Panc1 (cell line): ENCODE measurements at regions not wholly inside any gene's neighbourhood (a gene's known extent, or its start where the extent isn't known, plus 50 kb on each side); places are given as distances from the start of the nearest gene placed in this dataset.
"Not testable (repeated sequence)": the region's sequence is repeated elsewhere in the genome, so short reads cannot be mapped to it uniquely, and the experiment has no call there.

Experiments used
- ATAC-seq: fragments of 200-7000 bp; cut with Tn5 transposase; 2 replicates; pipeline ENCODE4 v1.9.1; 2020; ENCODE audit warnings: mild to moderate bottlenecking, moderate library complexity
- BruUV-seq: library from RNA; stranded (reverse); fragments of 400-500 nt; replicated peaks from 2 replicates; lab custom pipeline; 2021; lab: Mats Ljungman, UMichigan
- CTCF ChIA-PET: fragments of 300-600 bp; sonication (Branson Sonifier 250); formaldehyde crosslinking; loops from one replicate; lab custom pipeline; 2022; ENCODE audit warnings: antibody characterized with exemption; lab: Charles Lee
- POLR2A ChIA-PET: fragments of 300-600 bp; sonication (Branson Sonifier 250); formaldehyde crosslinking; loops from one replicate; lab custom pipeline; 2022; ENCODE audit warnings: antibody characterized with exemption; lab: Charles Lee
- DNase-seq: peaks from one replicate; pipeline ENCODE4 v3.0.0-alpha.2; 2010; ENCODE audit warnings: low read depth, low spot score
- H3K27ac ChIP-seq: 2 replicates; pipeline ENCODE4 v1.5.1; 2011; ENCODE audit warnings: mild to moderate bottlenecking, low read length, inconsistent platforms
- H3K27me3 ChIP-seq: fragments of 200-500 bp; sonication (Bioruptor generic); 2 replicates; pipeline ENCODE4 v1.6.0; 2014; ENCODE audit warnings: low read length, inconsistent platforms; ENCODE audit not compliant: control insufficient read depth, insufficient read depth
- H3K36me3 ChIP-seq: fragments of 200-500 bp; sonication (Bioruptor generic); 2 replicates; pipeline ENCODE4 v1.5.1; 2014; ENCODE audit warnings: inconsistent platforms, mild to moderate bottlenecking, low read length, moderate library complexity; ENCODE audit not compliant: control insufficient read depth, insufficient read depth
- H3K4me1 ChIP-seq: 2 replicates; pipeline ENCODE4 v1.5.1; 2011; ENCODE audit warnings: inconsistent platforms, mild to moderate bottlenecking, low read length, moderate library complexity; ENCODE audit not compliant: control insufficient read depth, insufficient read depth
- H3K4me3 ChIP-seq, 2 experiments: 2 replicates each; pipeline ENCODE4 v1.5.1; 2011 to 2012; ENCODE audit warnings: low read depth in 2 of 2, low read length in 2 of 2, mild to moderate bottlenecking in 2 of 2, inconsistent platforms in 1 of 2, moderate library complexity in 1 of 2
- H3K9me3 ChIP-seq: fragments of 200-500 bp; sonication (Bioruptor generic); 2 replicates; pipeline ENCODE4 v1.5.1; 2014; ENCODE audit warnings: low read depth, mild to moderate bottlenecking, inconsistent platforms, low read length, moderate library complexity; ENCODE audit not compliant: control insufficient read depth, insufficient read depth
- CTCF ChIP-seq: fragments of 450-650 bp; IDR thresholded peaks from 2 replicates; pipeline ENCODE4 v1.5.1; 2017; ENCODE audit warnings: mild to moderate bottlenecking
- POLR2AphosphoS5 ChIP-seq: IDR thresholded peaks from 2 replicates; pipeline ENCODE4 v1.6.1; 2012; ENCODE audit warnings: mild to moderate bottlenecking, low read depth, low read length, moderate library complexity
- SIN3A ChIP-seq: IDR thresholded peaks from 2 replicates; pipeline ENCODE4 v1.6.1; 2012; ENCODE audit warnings: low read depth, mild to moderate bottlenecking, low read length, moderate library complexity, borderline replicate concordance; ENCODE audit not compliant: insufficient read depth
- TCF7L2 ChIP-seq: IDR thresholded peaks from 2 replicates; pipeline ENCODE4 v1.6.1; 2011; ENCODE audit warnings: mild to moderate bottlenecking, low read depth, low read length, inconsistent platforms
- in situ Hi-C: cut with HindIII; loops from 2 replicates; pipeline ENCODE4 v1.10.0; 2016; ENCODE audit warnings: low sequenced_read_pairs, low pct_unique_long_range_greater_than_20kb
- intact Hi-C: fragments of 100-400 bp; cut with micrococcal nuclease; formaldehyde crosslinking; loops from one replicate; pipeline ENCODE4 v1.10.0; 2022; ENCODE audit not compliant: unreplicated experiment
- TF ChIP-seq, protein P1 (sequence below), 2 experiments: IDR thresholded peaks; 2 replicates each; pipeline ENCODE4 v1.6.1; 2011 to 2012; ENCODE audit warnings: low read depth in 2 of 2, control low read depth in 1 of 2, low read length in 1 of 2, mild to moderate bottlenecking in 1 of 2, moderate library complexity in 1 of 2; ENCODE audit not compliant: insufficient read depth in 1 of 2

DNA sequence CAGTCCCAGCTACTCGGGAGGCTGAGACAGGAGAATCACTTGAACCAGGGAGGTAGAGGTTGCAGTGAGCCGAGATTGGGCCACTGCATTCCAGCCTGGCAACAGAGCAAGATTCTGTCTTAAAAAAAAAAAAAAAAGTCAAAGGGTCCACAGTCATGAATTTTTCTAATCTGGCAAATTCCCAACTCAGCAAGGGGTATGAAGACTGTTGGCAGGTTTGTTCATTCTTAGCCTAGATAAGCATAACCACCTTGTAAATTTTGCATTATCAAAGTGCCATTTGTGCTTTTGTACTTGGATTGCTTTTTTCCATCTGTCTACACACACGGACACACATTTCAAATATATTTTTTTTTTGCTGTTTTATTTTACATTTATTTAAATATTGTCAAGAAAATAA is 299.8 kb upstream of the NUDT12 start:
- no TSS peak for BruUV-seq

GRCh38 chr5:103860327-103860726 is 297.7 kb upstream of the NUDT12 start:
- no TSS peak for BruUV-seq
- no peak overlapping the region for H3K4me3 ChIP-seq

More for the DNA sequence above, 299.8 kb upstream of the NUDT12 start:
- no peak overlapping the region for H3K4me3 ChIP-seq
- H3K36me3 ChIP-seq, result no peaks in the 10 kb centered on the region
- in situ Hi-C loops (no loop called here), intact Hi-C loops (no loop called here)
- no peaks in the 10 kb centered on the region for H3K27me3 ChIP-seq
- POLR2A ChIA-PET, result no interaction called here
- no peak overlapping the region for H3K27ac ChIP-seq
- DNase-seq (no peak), ATAC-seq (no peak)
- H3K4me1 ChIP-seq, result no peaks in the 10 kb centered on the region
- TF ChIP-seq, protein P1, sequence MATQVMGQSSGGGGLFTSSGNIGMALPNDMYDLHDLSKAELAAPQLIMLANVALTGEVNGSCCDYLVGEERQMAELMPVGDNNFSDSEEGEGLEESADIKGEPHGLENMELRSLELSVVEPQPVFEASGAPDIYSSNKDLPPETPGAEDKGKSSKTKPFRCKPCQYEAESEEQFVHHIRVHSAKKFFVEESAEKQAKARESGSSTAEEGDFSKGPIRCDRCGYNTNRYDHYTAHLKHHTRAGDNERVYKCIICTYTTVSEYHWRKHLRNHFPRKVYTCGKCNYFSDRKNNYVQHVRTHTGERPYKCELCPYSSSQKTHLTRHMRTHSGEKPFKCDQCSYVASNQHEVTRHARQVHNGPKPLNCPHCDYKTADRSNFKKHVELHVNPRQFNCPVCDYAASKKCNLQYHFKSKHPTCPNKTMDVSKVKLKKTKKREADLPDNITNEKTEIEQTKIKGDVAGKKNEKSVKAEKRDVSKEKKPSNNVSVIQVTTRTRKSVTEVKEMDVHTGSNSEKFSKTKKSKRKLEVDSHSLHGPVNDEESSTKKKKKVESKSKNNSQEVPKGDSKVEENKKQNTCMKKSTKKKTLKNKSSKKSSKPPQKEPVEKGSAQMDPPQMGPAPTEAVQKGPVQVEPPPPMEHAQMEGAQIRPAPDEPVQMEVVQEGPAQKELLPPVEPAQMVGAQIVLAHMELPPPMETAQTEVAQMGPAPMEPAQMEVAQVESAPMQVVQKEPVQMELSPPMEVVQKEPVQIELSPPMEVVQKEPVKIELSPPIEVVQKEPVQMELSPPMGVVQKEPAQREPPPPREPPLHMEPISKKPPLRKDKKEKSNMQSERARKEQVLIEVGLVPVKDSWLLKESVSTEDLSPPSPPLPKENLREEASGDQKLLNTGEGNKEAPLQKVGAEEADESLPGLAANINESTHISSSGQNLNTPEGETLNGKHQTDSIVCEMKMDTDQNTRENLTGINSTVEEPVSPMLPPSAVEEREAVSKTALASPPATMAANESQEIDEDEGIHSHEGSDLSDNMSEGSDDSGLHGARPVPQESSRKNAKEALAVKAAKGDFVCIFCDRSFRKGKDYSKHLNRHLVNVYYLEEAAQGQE (IDR thresholded peaks at IDR 0.05; ENCODE audit: insufficient read depth in 1 of 2, low read depth in 2 of 2, low read length in 1 of 2), result no peak
- TF ChIP-seq POLR2AphosphoS5, result no peak
- no peak for TF ChIP-seq SIN3A
- TF ChIP-seq CTCF, result no peak
- no peak for TF ChIP-seq TCF7L2
- CTCF ChIA-PET, result no interaction called here
- H3K9me3 ChIP-seq, result no peaks in the 10 kb centered on the region

GRCh38 chr5:103858367-103858766 is 295.8 kb upstream of the NUDT12 start:
- intact Hi-C loops, CTCF ChIA-PET, H3K4me3 ChIP-seq, BruUV-seq, H3K4me1 ChIP-seq, in situ Hi-C loops, POLR2A ChIA-PET, H3K27me3 ChIP-seq, H3K36me3 ChIP-seq, H3K9me3 ChIP-seq, ATAC-seq, DNase-seq, H3K27ac ChIP-seq: not testable (repeated sequence)

More at GRCh38 chr5:103860327-103860726, 297.7 kb upstream of the NUDT12 start:
- H3K4me1 ChIP-seq, result no peaks in the 10 kb centered on the region
- no peaks in the 10 kb centered on the region for H3K36me3 ChIP-seq
- no peak overlapping the region for H3K27ac ChIP-seq
- no peaks in the 10 kb centered on the region for H3K27me3 ChIP-seq
- H3K9me3 ChIP-seq, result no peaks in the 10 kb centered on the region
- ChIA-PET CTCF (no interaction called here), POLR2A (no interaction called here)
- intact Hi-C loops, result no loop called here
- ATAC-seq, result no peak
- no peak for DNase-seq
- in situ Hi-C loops, result no loop called here
- TF ChIP-seq CTCF (no peak), POLR2AphosphoS5 (no peak), TCF7L2 (no peak), SIN3A (no peak)
- TF ChIP-seq, protein P1 (IDR thresholded peaks at IDR 0.05; ENCODE audit: insufficient read depth in 1 of 2, low read depth in 2 of 2, low read length in 1 of 2), result no peak
